ENCODE measurements at regions not wholly inside any gene's neighbourhood (a gene's known extent, or its start where the extent isn't known, plus 50 kb on each side); places are given as distances from the start of the nearest gene placed in this dataset.

- Histone ChIP-seq H4K20me1 (ENCODE audit: insufficient read depth, low read depth, low read length) (no peaks in the 10 kb centered on the region), H2AFZ (ENCODE audit: low read length) (no peak overlapping the region), H3K79me2 (ENCODE audit: low read length) (no peaks in the 10 kb centered on the region), H3K36me3 (ENCODE audit: insufficient read depth, low read length) (no peaks in the 10 kb centered on the region), H3K27ac (ENCODE audit: low read length) (no peak overlapping the region), H3K4me3 (ENCODE audit: low read length) (no peak overlapping the region), H3K4me2 (ENCODE audit: low read depth, low read length, poor library complexity, severe bottlenecking) (no peak overlapping the region), H3K9ac (ENCODE audit: low read length) (no peak overlapping the region), H3K4me1 (ENCODE audit: low read length) (no peaks in the 10 kb centered on the region), H3K9me3 (ENCODE audit: low read length) (no peaks in the 10 kb centered on the region), H3K27me3 (ENCODE audit: low read length) (no peaks in the 10 kb centered on the region), H3K9me2 (replicated peaks; ENCODE audit: insufficient read depth, low read length) (no peaks in the 10 kb centered on the region)
- no peak for DNase-seq
Observed at GRCh38 chr4:176843710-176844109, 51.0 kb upstream of the VEGFC start.

GRCh38 chr4:176844448-176844847 is 51.7 kb upstream of the VEGFC start:
- Histone ChIP-seq H3K9me3 (ENCODE audit: low read length) (no peaks in the 10 kb centered on the region), H3K4me1 (ENCODE audit: low read length) (no peaks in the 10 kb centered on the region), H3K4me3 (ENCODE audit: low read length) (no peak overlapping the region), H3K9ac (ENCODE audit: low read length) (no peak overlapping the region), H4K20me1 (ENCODE audit: insufficient read depth, low read depth, low read length) (no peaks in the 10 kb centered on the region), H3K27ac (ENCODE audit: low read length) (no peak overlapping the region), H3K4me2 (ENCODE audit: low read depth, low read length, poor library complexity, severe bottlenecking) (no peak overlapping the region), H2AFZ (ENCODE audit: low read length) (no peak overlapping the region), H3K27me3 (ENCODE audit: low read length) (no peaks in the 10 kb centered on the region), H3K36me3 (ENCODE audit: insufficient read depth, low read length) (no peaks in the 10 kb centered on the region), H3K9me2 (replicated peaks; ENCODE audit: insufficient read depth, low read length) (no peaks in the 10 kb centered on the region), H3K79me2 (ENCODE audit: low read length) (no peaks in the 10 kb centered on the region)
- no peak for DNase-seq

GRCh38 chr4:176845636-176846035 is 52.9 kb upstream of the VEGFC start:
- no peak overlapping the region for H3K27ac ChIP-seq (ENCODE audit: low read length)
- no peak overlapping the region for H3K4me2 ChIP-seq (ENCODE audit: low read depth, low read length, poor library complexity, severe bottlenecking)
- no peak overlapping the region for H3K9ac ChIP-seq (ENCODE audit: low read length)
- no peaks in the 10 kb centered on the region for H4K20me1 ChIP-seq (ENCODE audit: insufficient read depth, low read depth, low read length)
- no peaks in the 10 kb centered on the region for H3K27me3 ChIP-seq (ENCODE audit: low read length)
- no peaks in the 10 kb centered on the region for H3K79me2 ChIP-seq (ENCODE audit: low read length)
- no peaks in the 10 kb centered on the region for H3K9me3 ChIP-seq (ENCODE audit: low read length)
- H3K4me1 ChIP-seq (ENCODE audit: low read length), result no peaks in the 10 kb centered on the region
- DNase-seq, result no peak
- H3K4me3 ChIP-seq (ENCODE audit: low read length), result no peak overlapping the region
- H3K9me2 ChIP-seq (replicated peaks; ENCODE audit: insufficient read depth, low read length), result no peaks in the 10 kb centered on the region
- no peaks in the 10 kb centered on the region for H3K36me3 ChIP-seq (ENCODE audit: insufficient read depth, low read length)
- no peak overlapping the region for H2AFZ ChIP-seq (ENCODE audit: low read length)

GRCh38 chr4:176849076-176849475 is 56.4 kb upstream of the VEGFC start:
- H3K27ac ChIP-seq (ENCODE audit: low read length), result no peak overlapping the region
- H3K36me3 ChIP-seq (ENCODE audit: insufficient read depth, low read length), result no peaks in the 10 kb centered on the region
- H3K27me3 ChIP-seq (ENCODE audit: low read length), result no peaks in the 10 kb centered on the region
- no peak overlapping the region for H2AFZ ChIP-seq (ENCODE audit: low read length)
- no peaks in the 10 kb centered on the region for H3K9me3 ChIP-seq (ENCODE audit: low read length)
- H3K9me2 ChIP-seq (replicated peaks; ENCODE audit: insufficient read depth, low read length), result no peaks in the 10 kb centered on the region
- H4K20me1 ChIP-seq (ENCODE audit: insufficient read depth, low read depth, low read length), result no peaks in the 10 kb centered on the region
- H3K4me3 ChIP-seq (ENCODE audit: low read length), result no peak overlapping the region
- no peaks in the 10 kb centered on the region for H3K4me1 ChIP-seq (ENCODE audit: low read length)
- no peak overlapping the region for H3K9ac ChIP-seq (ENCODE audit: low read length)
- no peak overlapping the region for H3K4me2 ChIP-seq (ENCODE audit: low read depth, low read length, poor library complexity, severe bottlenecking)
- no peaks in the 10 kb centered on the region for H3K79me2 ChIP-seq (ENCODE audit: low read length)
- DNase-seq, result no peak

GRCh38 chr4:176850436-176850835 is 57.7 kb upstream of the VEGFC start:
- Histone ChIP-seq H3K27me3 (ENCODE audit: low read length) (no peaks in the 10 kb centered on the region), H3K36me3 (ENCODE audit: insufficient read depth, low read length) (no peaks in the 10 kb centered on the region), H3K9me2 (replicated peaks; ENCODE audit: insufficient read depth, low read length) (no peaks in the 10 kb centered on the region), H3K9ac (ENCODE audit: low read length) (no peak overlapping the region), H2AFZ (ENCODE audit: low read length) (no peak overlapping the region), H4K20me1 (ENCODE audit: insufficient read depth, low read depth, low read length) (no peaks in the 10 kb centered on the region), H3K9me3 (ENCODE audit: low read length) (no peaks in the 10 kb centered on the region), H3K4me3 (ENCODE audit: low read length) (no peak overlapping the region), H3K4me1 (ENCODE audit: low read length) (no peaks in the 10 kb centered on the region), H3K79me2 (ENCODE audit: low read length) (no peaks in the 10 kb centered on the region), H3K4me2 (ENCODE audit: low read depth, low read length, poor library complexity, severe bottlenecking) (no peak overlapping the region), H3K27ac (ENCODE audit: low read length) (no peak overlapping the region)
- DNase-seq, result no peak

GRCh38 chr4:176856421-176856820 is 63.7 kb upstream of the VEGFC start:
- H3K27ac ChIP-seq (ENCODE audit: low read length), result no peak overlapping the region
- H2AFZ ChIP-seq (ENCODE audit: low read length), result no peak overlapping the region
- H3K9ac ChIP-seq (ENCODE audit: low read length), result no peak overlapping the region
- no peak overlapping the region for H3K4me3 ChIP-seq (ENCODE audit: low read length)
- H3K79me2 ChIP-seq (ENCODE audit: low read length), result no peaks in the 10 kb centered on the region
- no peak for DNase-seq
- no peaks in the 10 kb centered on the region for H3K27me3 ChIP-seq (ENCODE audit: low read length)
- no peaks in the 10 kb centered on the region for H3K36me3 ChIP-seq (ENCODE audit: insufficient read depth, low read length)
- no peak overlapping the region for H3K4me2 ChIP-seq (ENCODE audit: low read depth, low read length, poor library complexity, severe bottlenecking)
- no peaks in the 10 kb centered on the region for H3K4me1 ChIP-seq (ENCODE audit: low read length)
- no peaks in the 10 kb centered on the region for H4K20me1 ChIP-seq (ENCODE audit: insufficient read depth, low read depth, low read length)
- H3K9me3 ChIP-seq (ENCODE audit: low read length), result no peaks in the 10 kb centered on the region
- H3K9me2 ChIP-seq (replicated peaks; ENCODE audit: insufficient read depth, low read length), result no peaks in the 10 kb centered on the region

GRCh38 chr4:176858839-176859238 is 66.1 kb upstream of the VEGFC start:
- H2AFZ ChIP-seq (ENCODE audit: low read length), result no peak overlapping the region
- no peaks in the 10 kb centered on the region for H3K9me3 ChIP-seq (ENCODE audit: low read length)
- H3K36me3 ChIP-seq (ENCODE audit: insufficient read depth, low read length), result no peaks in the 10 kb centered on the region
- H4K20me1 ChIP-seq (ENCODE audit: insufficient read depth, low read depth, low read length), result no peaks in the 10 kb centered on the region
- H3K9ac ChIP-seq (ENCODE audit: low read length), result no peak overlapping the region
- no peaks in the 10 kb centered on the region for H3K79me2 ChIP-seq (ENCODE audit: low read length)
- H3K4me1 ChIP-seq (ENCODE audit: low read length), result no peaks in the 10 kb centered on the region
- no peaks in the 10 kb centered on the region for H3K27me3 ChIP-seq (ENCODE audit: low read length)
- H3K9me2 ChIP-seq (replicated peaks; ENCODE audit: insufficient read depth, low read length), result no peaks in the 10 kb centered on the region
- H3K4me3 ChIP-seq (ENCODE audit: low read length), result no peak overlapping the region
- no peak overlapping the region for H3K4me2 ChIP-seq (ENCODE audit: low read depth, low read length, poor library complexity, severe bottlenecking)
- H3K27ac ChIP-seq (ENCODE audit: low read length), result no peak overlapping the region
- DNase-seq, result no peak

GRCh38 chr4:176864238-176864637 is 71.5 kb upstream of the VEGFC start:
- Histone ChIP-seq H3K9me2 (replicated peaks; ENCODE audit: insufficient read depth, low read length) (no peaks in the 10 kb centered on the region), H3K27ac (ENCODE audit: low read length) (no peak overlapping the region), H4K20me1 (ENCODE audit: insufficient read depth, low read depth, low read length) (no peaks in the 10 kb centered on the region), H3K9ac (ENCODE audit: low read length) (no peak overlapping the region), H3K4me3 (ENCODE audit: low read length) (no peak overlapping the region), H3K27me3 (ENCODE audit: low read length) (no peaks in the 10 kb centered on the region), H3K4me1 (ENCODE audit: low read length) (no peaks in the 10 kb centered on the region), H3K36me3 (ENCODE audit: insufficient read depth, low read length) (no peaks in the 10 kb centered on the region), H3K79me2 (ENCODE audit: low read length) (no peaks in the 10 kb centered on the region), H3K9me3 (ENCODE audit: low read length) (no peaks in the 10 kb centered on the region), H2AFZ (ENCODE audit: low read length) (no peak overlapping the region), H3K4me2 (ENCODE audit: low read depth, low read length, poor library complexity, severe bottlenecking) (no peak overlapping the region)
- no peak for DNase-seq

GRCh38 chr4:176868676-176869075 is 76.0 kb upstream of the VEGFC start:
- Histone ChIP-seq H3K4me1 (ENCODE audit: low read length) (no peaks in the 10 kb centered on the region), H3K79me2 (ENCODE audit: low read length) (no peaks in the 10 kb centered on the region)

More at GRCh38 chr4:176868676-176869075, 76.0 kb upstream of the VEGFC start:
- no peaks in the 10 kb centered on the region for H3K9me2 ChIP-seq (replicated peaks; ENCODE audit: insufficient read depth, low read length)
- no peak overlapping the region for H3K27ac ChIP-seq (ENCODE audit: low read length)
- H3K4me3 ChIP-seq (ENCODE audit: low read length), result no peak overlapping the region
- H4K20me1 ChIP-seq (ENCODE audit: insufficient read depth, low read depth, low read length), result no peaks in the 10 kb centered on the region
- no peaks in the 10 kb centered on the region for H3K27me3 ChIP-seq (ENCODE audit: low read length)
- H2AFZ ChIP-seq (ENCODE audit: low read length), result no peak overlapping the region
- H3K9ac ChIP-seq (ENCODE audit: low read length), result no peak overlapping the region
- no peaks in the 10 kb centered on the region for H3K36me3 ChIP-seq (ENCODE audit: insufficient read depth, low read length)
- H3K4me2 ChIP-seq (ENCODE audit: low read depth, low read length, poor library complexity, severe bottlenecking), result no peak overlapping the region
- no peak for DNase-seq
- H3K9me3 ChIP-seq (ENCODE audit: low read length), result no peaks in the 10 kb centered on the region

Measured in Karpas-422 (cell line).